Gastroesophageal sphincter (tissue), 3 donors: ENCODE measurements at regions not wholly inside any gene's neighbourhood (a gene's known extent, or its start where the extent isn't known, plus 50 kb on each side); places are given as distances from the start of the nearest gene placed in this dataset.

Experiments used
- EP300 ChIP-seq: sonication (generic); formaldehyde crosslinking; IDR thresholded peaks from one replicate; pipeline ENCODE4 v1.6.1; 2017; ENCODE audit warnings: antibody characterized with exemption, mild to moderate bottlenecking
- POLR2A ChIP-seq, 2 donors: fragments of 450-650 bp; IDR thresholded peaks; one replicate each; pipeline ENCODE4 v1.6.1; 2017; ENCODE audit warnings: antibody characterized with exemption in 2 of 2, mild to moderate bottlenecking in 2 of 2, moderate library complexity in 1 of 2
- POLR2AphosphoS5 ChIP-seq: sonication (generic); formaldehyde crosslinking; IDR thresholded peaks from one replicate; pipeline ENCODE4 v1.6.1; 2017; ENCODE audit warnings: antibody characterized with exemption
- TF ChIP-seq, protein P1 (sequence below), 4 experiments: fragments of 200-600 bp in 2 of 4; fragments of 450-650 bp in 2 of 4; sonication (generic) in 1 of 4; IDR thresholded peaks; one replicate each; pipeline ENCODE4 v1.5.1; 2017 to 2019; ENCODE audit warnings: antibody characterized with exemption in 4 of 4, mild to moderate bottlenecking in 2 of 4, moderate library complexity in 2 of 4

DNA sequence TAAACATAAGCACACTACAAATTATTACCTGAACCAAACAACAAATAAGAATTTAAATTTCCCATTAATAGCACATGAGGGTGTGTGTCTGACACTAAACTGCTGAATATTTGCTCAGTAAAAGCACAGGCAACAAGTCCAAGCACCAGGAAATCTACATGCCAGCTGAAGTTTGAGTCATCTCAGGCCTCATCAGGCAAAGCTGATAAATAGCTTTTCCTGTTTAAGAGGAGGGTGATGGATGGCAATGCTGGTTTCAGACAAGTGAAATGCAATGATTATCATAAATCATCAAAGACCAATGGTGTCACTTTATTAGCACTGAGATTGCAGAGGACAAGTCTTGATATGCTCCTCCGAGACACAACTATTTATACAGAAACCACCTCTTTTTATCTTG is 1668.0 kb upstream of the C9orf72 start:
- TF ChIP-seq EP300 (no peak), POLR2A (IDR thresholded peaks at IDR 0.05) (no peak), POLR2AphosphoS5 (no peak)
- TF ChIP-seq, protein P1, sequence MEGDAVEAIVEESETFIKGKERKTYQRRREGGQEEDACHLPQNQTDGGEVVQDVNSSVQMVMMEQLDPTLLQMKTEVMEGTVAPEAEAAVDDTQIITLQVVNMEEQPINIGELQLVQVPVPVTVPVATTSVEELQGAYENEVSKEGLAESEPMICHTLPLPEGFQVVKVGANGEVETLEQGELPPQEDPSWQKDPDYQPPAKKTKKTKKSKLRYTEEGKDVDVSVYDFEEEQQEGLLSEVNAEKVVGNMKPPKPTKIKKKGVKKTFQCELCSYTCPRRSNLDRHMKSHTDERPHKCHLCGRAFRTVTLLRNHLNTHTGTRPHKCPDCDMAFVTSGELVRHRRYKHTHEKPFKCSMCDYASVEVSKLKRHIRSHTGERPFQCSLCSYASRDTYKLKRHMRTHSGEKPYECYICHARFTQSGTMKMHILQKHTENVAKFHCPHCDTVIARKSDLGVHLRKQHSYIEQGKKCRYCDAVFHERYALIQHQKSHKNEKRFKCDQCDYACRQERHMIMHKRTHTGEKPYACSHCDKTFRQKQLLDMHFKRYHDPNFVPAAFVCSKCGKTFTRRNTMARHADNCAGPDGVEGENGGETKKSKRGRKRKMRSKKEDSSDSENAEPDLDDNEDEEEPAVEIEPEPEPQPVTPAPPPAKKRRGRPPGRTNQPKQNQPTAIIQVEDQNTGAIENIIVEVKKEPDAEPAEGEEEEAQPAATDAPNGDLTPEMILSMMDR (IDR thresholded peaks at IDR 0.05) = no peak
